PC-3 (cell line): ENCODE measurements at regions not wholly inside any gene's neighbourhood (a gene's known extent, or its start where the extent isn't known, plus 50 kb on each side); places are given as distances from the start of the nearest gene placed in this dataset.

Experiments
- EZH2 ChIP-seq: fragments of 300-600 bp; sonication (generic); IDR thresholded peaks from one replicate; pipeline ENCODE4 v1.6.1; 2017; ENCODE audit warnings: antibody characterized with exemption, mild to moderate bottlenecking, low read length; ENCODE audit not compliant: unreplicated experiment
- EZH2phosphoT487 ChIP-seq: fragments of 300-600 bp; sonication (generic); IDR thresholded peaks from 2 replicates; pipeline ENCODE4 v1.6.1; 2018; ENCODE audit warnings: mild to moderate bottlenecking, antibody characterized with exemption, low read length, borderline replicate concordance
- TF ChIP-seq, protein P1 (sequence below): fragments of 300-600 bp; sonication (generic); conservative IDR thresholded peaks from 2 replicates; pipeline ENCODE4 v1.5.1; 2017; ENCODE audit warnings: antibody characterized with exemption, low read depth, mild to moderate bottlenecking, low read length

DNA sequence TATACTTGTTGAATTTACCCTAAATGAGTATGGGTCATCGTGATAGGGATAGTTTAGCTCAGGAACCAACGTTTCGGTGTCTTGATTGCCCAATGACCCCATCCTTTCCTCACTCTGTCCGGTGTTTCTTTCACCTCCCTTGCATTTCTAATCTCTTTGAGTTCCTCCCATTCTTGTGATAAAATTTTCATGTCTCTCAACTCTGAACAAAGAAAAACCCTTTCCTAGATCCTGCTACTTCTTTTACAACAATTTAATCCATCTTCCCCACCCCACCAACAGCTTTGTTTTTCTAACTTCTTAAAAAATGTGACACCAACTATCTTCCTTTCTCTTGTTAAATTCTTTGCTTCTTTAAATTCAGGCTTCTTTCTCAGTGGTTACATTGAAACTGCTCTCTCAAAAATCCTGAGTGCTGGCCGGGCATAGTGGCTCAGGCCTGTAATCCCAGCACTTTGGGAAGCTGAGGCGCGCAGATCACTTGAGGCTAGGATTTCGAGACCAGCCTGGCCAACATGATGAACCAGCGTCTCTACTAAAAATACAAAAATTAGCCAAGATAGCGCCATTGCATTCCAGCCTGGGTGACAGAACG, 130.3 kb upstream of the MINDY3 start:
- TF ChIP-seq, protein P1, sequence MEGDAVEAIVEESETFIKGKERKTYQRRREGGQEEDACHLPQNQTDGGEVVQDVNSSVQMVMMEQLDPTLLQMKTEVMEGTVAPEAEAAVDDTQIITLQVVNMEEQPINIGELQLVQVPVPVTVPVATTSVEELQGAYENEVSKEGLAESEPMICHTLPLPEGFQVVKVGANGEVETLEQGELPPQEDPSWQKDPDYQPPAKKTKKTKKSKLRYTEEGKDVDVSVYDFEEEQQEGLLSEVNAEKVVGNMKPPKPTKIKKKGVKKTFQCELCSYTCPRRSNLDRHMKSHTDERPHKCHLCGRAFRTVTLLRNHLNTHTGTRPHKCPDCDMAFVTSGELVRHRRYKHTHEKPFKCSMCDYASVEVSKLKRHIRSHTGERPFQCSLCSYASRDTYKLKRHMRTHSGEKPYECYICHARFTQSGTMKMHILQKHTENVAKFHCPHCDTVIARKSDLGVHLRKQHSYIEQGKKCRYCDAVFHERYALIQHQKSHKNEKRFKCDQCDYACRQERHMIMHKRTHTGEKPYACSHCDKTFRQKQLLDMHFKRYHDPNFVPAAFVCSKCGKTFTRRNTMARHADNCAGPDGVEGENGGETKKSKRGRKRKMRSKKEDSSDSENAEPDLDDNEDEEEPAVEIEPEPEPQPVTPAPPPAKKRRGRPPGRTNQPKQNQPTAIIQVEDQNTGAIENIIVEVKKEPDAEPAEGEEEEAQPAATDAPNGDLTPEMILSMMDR: no peak
- TF ChIP-seq EZH2: no peak
- no peak for TF ChIP-seq EZH2phosphoT487
